ENCODE measurements at regions not wholly inside any gene's neighbourhood (a gene's known extent, or its start where the extent isn't known, plus 50 kb on each side); places are given as distances from the start of the nearest gene placed in this dataset.

GRCh38 chr10:62459500-62459899, 85.3 kb downstream of the ZNF365 start:
- no peak for TF ChIP-seq BHLHE40 (IDR thresholded peaks at IDR 0.05; ENCODE audit: borderline replicate concordance)
- no peak for TF ChIP-seq SP1 (IDR thresholded peaks at IDR 0.05)
- TF ChIP-seq HDGF (IDR thresholded peaks at IDR 0.05; ENCODE audit: borderline replicate concordance): no peak
- TF ChIP-seq ZNF384 (IDR thresholded peaks at IDR 0.05): no peak
- ChIA-PET CTCF (interaction anchor here (1.0 kb wide), 1 partner anchor 22 kb away, joined by 4 read pairs; no protein-coding TSS in a partner anchor), POLR2A (no interaction called here)
- DNase-seq (ENCODE audit: extremely low spot score): no peak

DNA sequence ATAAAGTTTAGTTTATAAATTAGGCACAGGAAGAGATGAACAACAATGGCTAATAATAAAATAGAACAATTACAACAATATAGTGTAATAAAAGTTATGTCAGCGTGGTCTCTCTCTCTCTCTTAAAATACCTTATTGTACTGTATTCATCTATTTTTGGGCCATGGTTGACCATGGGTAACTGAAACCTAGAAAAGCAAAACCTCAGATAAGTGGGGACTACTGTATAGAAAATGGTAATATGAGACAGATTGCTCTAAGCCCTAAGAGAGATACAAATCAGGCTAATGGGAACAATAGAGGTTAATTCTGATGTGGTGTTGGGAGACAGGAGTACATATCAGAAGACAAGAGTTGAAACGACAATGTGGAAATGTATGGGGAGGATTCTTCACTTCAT, 86.2 kb downstream of the ZNF365 start:
- no peak for DNase-seq (ENCODE audit: extremely low spot score)
- POLR2A ChIA-PET: no interaction called here
- TF ChIP-seq PKNOX1 (IDR thresholded peaks at IDR 0.05) (no peak), TARDBP (IDR thresholded peaks at IDR 0.05) (no peak), L3MBTL2 (conservative IDR thresholded peaks at IDR 0.05) (no peak), ARNT (IDR thresholded peaks at IDR 0.05) (no peak)
- CTCF ChIA-PET: no interaction called here

GRCh38 chr10:62461120-62461519, 87.0 kb downstream of the ZNF365 start:
- no peak for TF ChIP-seq ARNT (IDR thresholded peaks at IDR 0.05)
- no peak for TF ChIP-seq LEF1 (IDR thresholded peaks at IDR 0.05; ENCODE audit: borderline replicate concordance)
- no peak for TF ChIP-seq PKNOX1 (IDR thresholded peaks at IDR 0.05)
- no peak for TF ChIP-seq SUZ12 (IDR thresholded peaks at IDR 0.05)
- no peak for TF ChIP-seq ELF4 (IDR thresholded peaks at IDR 0.05)
- no peak for TF ChIP-seq FOXK2 (IDR thresholded peaks at IDR 0.05)
- TF ChIP-seq CTBP1 (IDR thresholded peaks at IDR 0.05; ENCODE audit: borderline replicate concordance): no peak
- no peak for TF ChIP-seq L3MBTL2 (conservative IDR thresholded peaks at IDR 0.05)
- no peak for TF ChIP-seq NFRKB (IDR thresholded peaks at IDR 0.05)
- TF ChIP-seq FOXM1 (IDR thresholded peaks at IDR 0.05; ENCODE audit: borderline replicate concordance): no peak
- no peak for TF ChIP-seq FOXA1 (IDR thresholded peaks at IDR 0.05)
- ChIA-PET POLR2A (no interaction called here), CTCF (no interaction called here)
- no peak for DNase-seq (ENCODE audit: extremely low spot score)

GRCh38 chr10:62462461-62462860, 88.3 kb downstream of the ZNF365 start:
- CTCF ChIA-PET: no interaction called here
- TF ChIP-seq CTBP1 (IDR thresholded peaks at IDR 0.05; ENCODE audit: borderline replicate concordance) (no peak), FOXA1 (IDR thresholded peaks at IDR 0.05) (no peak), LEF1 (IDR thresholded peaks at IDR 0.05; ENCODE audit: borderline replicate concordance) (no peak), ARNT (IDR thresholded peaks at IDR 0.05) (no peak), PKNOX1 (IDR thresholded peaks at IDR 0.05) (no peak), SP1 (IDR thresholded peaks at IDR 0.05) (no peak), ZNF384 (IDR thresholded peaks at IDR 0.05) (no peak), L3MBTL2 (conservative IDR thresholded peaks at IDR 0.05) (no peak), TARDBP (IDR thresholded peaks at IDR 0.05) (no peak)
- POLR2A ChIA-PET: no interaction called here
- no peak for DNase-seq (ENCODE audit: extremely low spot score)

GRCh38 chr10:62463364-62463763, 89.2 kb downstream of the ZNF365 start:
- DNase-seq (ENCODE audit: extremely low spot score): no peak
- no peak for TF ChIP-seq SP1 (IDR thresholded peaks at IDR 0.05)
- no peak for TF ChIP-seq ELF4 (IDR thresholded peaks at IDR 0.05)
- TF ChIP-seq SUZ12 (IDR thresholded peaks at IDR 0.05): no peak
- TF ChIP-seq FOXA1 (IDR thresholded peaks at IDR 0.05): no peak
- TF ChIP-seq FOXM1 (IDR thresholded peaks at IDR 0.05; ENCODE audit: borderline replicate concordance): no peak
- no peak for TF ChIP-seq ZNF384 (IDR thresholded peaks at IDR 0.05)
- no peak for TF ChIP-seq ARNT (IDR thresholded peaks at IDR 0.05)
- TF ChIP-seq FOXK2 (IDR thresholded peaks at IDR 0.05): no peak
- no peak for TF ChIP-seq BHLHE40 (IDR thresholded peaks at IDR 0.05; ENCODE audit: borderline replicate concordance)
- TF ChIP-seq LEF1 (IDR thresholded peaks at IDR 0.05; ENCODE audit: borderline replicate concordance): no peak
- TF ChIP-seq TARDBP (IDR thresholded peaks at IDR 0.05): no peak
- no peak for TF ChIP-seq PKNOX1 (IDR thresholded peaks at IDR 0.05)
- no peak for TF ChIP-seq HDGF (IDR thresholded peaks at IDR 0.05; ENCODE audit: borderline replicate concordance)
- TF ChIP-seq CTBP1 (IDR thresholded peaks at IDR 0.05; ENCODE audit: borderline replicate concordance): no peak
- TF ChIP-seq L3MBTL2 (conservative IDR thresholded peaks at IDR 0.05): no peak
- TF ChIP-seq NFRKB (IDR thresholded peaks at IDR 0.05): no peak
- CTCF ChIA-PET: no interaction called here
- POLR2A ChIA-PET: no interaction called here

DNA sequence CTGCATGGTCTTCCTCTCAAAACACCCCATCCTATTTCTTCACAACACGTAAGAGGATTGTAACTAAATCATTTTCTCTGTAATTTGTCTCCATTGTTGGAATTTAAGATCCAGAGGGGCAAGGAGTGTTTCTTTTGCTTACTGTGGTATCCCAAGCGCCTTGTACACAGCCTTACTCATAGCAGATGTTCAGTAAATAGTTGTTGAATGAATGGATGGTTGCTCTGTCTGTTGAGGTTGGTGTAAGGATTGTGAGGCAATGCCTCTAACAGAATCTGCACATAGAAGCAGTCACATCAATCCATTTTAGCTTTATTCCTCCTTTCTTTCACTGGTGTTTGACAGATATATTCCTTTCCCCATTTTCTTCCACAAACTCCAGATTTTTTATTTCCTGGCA, 90.1 kb downstream of the ZNF365 start:
- CTCF ChIA-PET: no interaction called here
- DNase-seq (ENCODE audit: extremely low spot score): no peak
- TF ChIP-seq L3MBTL2 (conservative IDR thresholded peaks at IDR 0.05) (no peak), ELF4 (IDR thresholded peaks at IDR 0.05) (no peak), BHLHE40 (IDR thresholded peaks at IDR 0.05; ENCODE audit: borderline replicate concordance) (no peak), FOXA1 (IDR thresholded peaks at IDR 0.05) (no peak), ARNT (IDR thresholded peaks at IDR 0.05) (no peak), FOXK2 (IDR thresholded peaks at IDR 0.05) (no peak), TARDBP (IDR thresholded peaks at IDR 0.05) (no peak), HDGF (IDR thresholded peaks at IDR 0.05; ENCODE audit: borderline replicate concordance) (no peak), CTBP1 (IDR thresholded peaks at IDR 0.05; ENCODE audit: borderline replicate concordance) (no peak), LEF1 (IDR thresholded peaks at IDR 0.05; ENCODE audit: borderline replicate concordance) (no peak)
- POLR2A ChIA-PET: no interaction called here
